ENCODE measurements at regions not wholly inside any gene's neighbourhood (a gene's known extent, or its start where the extent isn't known, plus 50 kb on each side); places are given as distances from the start of the nearest gene placed in this dataset.

DNA sequence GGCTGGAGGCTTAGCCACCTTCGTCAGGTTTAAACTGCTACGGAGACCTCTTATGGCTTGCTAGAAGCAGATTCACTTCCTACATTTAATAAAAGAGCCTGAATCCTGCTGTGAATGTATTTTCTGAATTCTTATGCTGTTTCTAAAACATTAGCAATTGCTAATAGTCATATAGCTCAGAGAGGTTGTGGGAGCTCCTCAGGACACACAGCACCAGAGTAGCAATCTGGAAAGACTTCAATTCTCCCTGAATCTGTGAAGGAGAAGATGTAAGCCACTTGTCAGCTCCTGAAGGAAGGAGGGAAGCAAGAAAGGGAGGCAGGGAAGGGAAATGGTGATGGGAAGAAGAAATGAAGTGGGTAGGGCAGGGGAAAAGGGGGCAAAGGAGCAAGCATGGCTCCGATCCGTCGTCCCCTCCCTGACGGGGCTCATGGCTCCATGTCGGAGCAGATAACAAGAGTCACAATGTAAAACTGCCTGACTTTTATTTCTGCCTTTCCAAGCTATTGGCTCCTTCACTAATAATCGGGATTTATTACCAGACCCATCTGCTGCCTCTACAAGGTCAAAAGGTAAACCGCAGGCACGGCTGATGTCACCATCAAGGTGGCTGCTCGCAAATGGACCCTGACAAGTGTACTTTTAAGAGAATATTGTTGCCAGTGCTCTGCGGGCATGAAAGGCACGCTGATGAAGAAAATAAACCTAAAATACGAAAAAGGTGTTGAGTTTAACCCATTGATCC, 656.0 kb upstream of the SALL3 start:
- no peak overlapping the region for H3K27ac ChIP-seq (ENCODE audit: low read length, poor library complexity, severe bottlenecking)
- H3K9me3 ChIP-seq (ENCODE audit: control insufficient read depth, low read length), result no peaks in the 10 kb centered on the region
- H2BK12ac ChIP-seq (ENCODE audit: low read length in 2 of 2), result no peak overlapping the region
- no peak overlapping the region for H4K91ac ChIP-seq (ENCODE audit: low read length)
- no peak overlapping the region for H3K4me2 ChIP-seq (ENCODE audit: low read length, poor library complexity, severe bottlenecking)
- H4K8ac ChIP-seq (ENCODE audit: low read length), result no peak overlapping the region
- H3K18ac ChIP-seq (ENCODE audit: low read depth in 1 of 2, low read length in 2 of 2), result no peak overlapping the region
- H2BK15ac ChIP-seq (ENCODE audit: low read depth, poor library complexity, severe bottlenecking), result no peak overlapping the region
- H2BK120ac ChIP-seq (ENCODE audit: low read depth, low read length), result no peak overlapping the region
- DNase-seq, result no peak
- H3K27me3 ChIP-seq (ENCODE audit: control insufficient read depth in 1 of 2, insufficient read depth in 1 of 2, low read length in 2 of 2), result no peaks in the 10 kb centered on the region
- WGBS, result 78% methylated on average over 13 of the region's 14 CpGs
- H3K4me1 ChIP-seq (ENCODE audit: control insufficient read depth, insufficient read depth, low read depth, low read length), result no peaks in the 10 kb centered on the region
- no peaks in the 10 kb centered on the region for H3K79me1 ChIP-seq (replicated peaks; ENCODE audit: low read length, poor library complexity, severe bottlenecking)
- no peak overlapping the region for H2AK5ac ChIP-seq (ENCODE audit: low read length, severe bottlenecking)
- no peak overlapping the region for H3K9ac ChIP-seq (ENCODE audit: low read length)
- H3K14ac ChIP-seq (ENCODE audit: low read length in 2 of 2), result no peak overlapping the region
- no peaks in the 10 kb centered on the region for H3K36me3 ChIP-seq (ENCODE audit: control insufficient read depth in 1 of 2, insufficient read depth in 2 of 2, low read depth in 1 of 2, low read length in 2 of 2)
- no peak overlapping the region for H2AFZ ChIP-seq (ENCODE audit: low read depth, low read length)
- no peak overlapping the region for H2BK5ac ChIP-seq (ENCODE audit: low read depth, low read length, poor library complexity, severe bottlenecking)
- H3K4ac ChIP-seq (ENCODE audit: low read depth in 1 of 2, low read length in 2 of 2), result no peak overlapping the region
- H3K4me3 ChIP-seq (ENCODE audit: insufficient read depth in 1 of 2, low read depth in 1 of 2, low read length in 2 of 2), result no peak overlapping the region
- H3K23ac ChIP-seq (ENCODE audit: low read length in 2 of 2), result no peak overlapping the region

DNA sequence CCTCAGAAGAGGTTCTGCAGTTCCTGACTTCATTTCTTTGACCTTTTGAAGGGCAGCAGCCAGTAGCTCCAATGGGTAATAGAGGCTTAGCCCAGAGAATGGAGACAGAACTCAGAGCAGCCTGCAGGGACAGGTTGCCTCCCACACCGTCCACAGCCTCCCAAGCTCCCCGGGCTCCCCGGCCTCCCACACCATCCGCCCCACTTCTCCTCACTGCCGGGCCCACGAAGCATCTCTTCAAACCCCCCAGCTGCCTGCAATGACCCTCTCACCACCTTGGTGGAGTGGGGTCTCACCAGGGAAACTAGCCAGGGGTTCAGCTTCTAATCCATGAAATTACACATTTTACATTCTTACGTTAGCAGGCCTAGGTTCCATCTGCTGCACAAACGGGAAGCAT, 652.0 kb upstream of the SALL3 start:
- WGBS, result 86% methylated on average over 8 of the region's 8 CpGs
- no peak overlapping the region for H3K18ac ChIP-seq (ENCODE audit: low read depth in 1 of 2, low read length in 2 of 2)
- no peak overlapping the region for H2BK5ac ChIP-seq (ENCODE audit: low read depth, low read length, poor library complexity, severe bottlenecking)
- no peak overlapping the region for H3K23ac ChIP-seq (ENCODE audit: low read length in 2 of 2)
- H3K14ac ChIP-seq (ENCODE audit: low read length in 2 of 2), result no peak overlapping the region
- no peak overlapping the region for H2BK120ac ChIP-seq (ENCODE audit: low read depth, low read length)
- no peak for DNase-seq
- no peak overlapping the region for H3K27ac ChIP-seq (ENCODE audit: low read length, poor library complexity, severe bottlenecking)
- no peak overlapping the region for H3K4me3 ChIP-seq (ENCODE audit: insufficient read depth in 1 of 2, low read depth in 1 of 2, low read length in 2 of 2)
- H3K9ac ChIP-seq (ENCODE audit: low read length), result no peak overlapping the region
- no peak overlapping the region for H2AK5ac ChIP-seq (ENCODE audit: low read length, severe bottlenecking)
- H4K8ac ChIP-seq (ENCODE audit: low read length), result no peak overlapping the region
- H3K9me3 ChIP-seq (ENCODE audit: control insufficient read depth, low read length), result no peaks in the 10 kb centered on the region
- H3K79me1 ChIP-seq (replicated peaks; ENCODE audit: low read length, poor library complexity, severe bottlenecking), result no peaks in the 10 kb centered on the region
- H3K4me2 ChIP-seq (ENCODE audit: low read length, poor library complexity, severe bottlenecking), result no peak overlapping the region
- H3K36me3 ChIP-seq (ENCODE audit: control insufficient read depth in 1 of 2, insufficient read depth in 2 of 2, low read depth in 1 of 2, low read length in 2 of 2), result no peaks in the 10 kb centered on the region
- no peak overlapping the region for H3K4ac ChIP-seq (ENCODE audit: low read depth in 1 of 2, low read length in 2 of 2)
- no peaks in the 10 kb centered on the region for H3K27me3 ChIP-seq (ENCODE audit: control insufficient read depth in 1 of 2, insufficient read depth in 1 of 2, low read length in 2 of 2)
- no peak overlapping the region for H2BK15ac ChIP-seq (ENCODE audit: low read depth, poor library complexity, severe bottlenecking)
- no peak overlapping the region for H4K91ac ChIP-seq (ENCODE audit: low read length)
- no peaks in the 10 kb centered on the region for H3K4me1 ChIP-seq (ENCODE audit: control insufficient read depth, insufficient read depth, low read depth, low read length)
- no peak overlapping the region for H2BK12ac ChIP-seq (ENCODE audit: low read length in 2 of 2)
- H2AFZ ChIP-seq (ENCODE audit: low read depth, low read length), result no peak overlapping the region

GRCh38 chr18:78330766-78331165, 648.9 kb upstream of the SALL3 start:
- WGBS, result 71% methylated on average over 9 of the region's 10 CpGs
- Histone ChIP-seq H3K9ac (ENCODE audit: low read length) (no peak overlapping the region), H3K4ac (ENCODE audit: low read depth in 1 of 2, low read length in 2 of 2) (no peak overlapping the region), H2BK120ac (ENCODE audit: low read depth, low read length) (no peak overlapping the region), H3K14ac (ENCODE audit: low read length in 2 of 2) (no peak overlapping the region), H2BK15ac (ENCODE audit: low read depth, poor library complexity, severe bottlenecking) (no peak overlapping the region), H3K18ac (ENCODE audit: low read depth in 1 of 2, low read length in 2 of 2) (no peak overlapping the region), H3K79me1 (replicated peaks; ENCODE audit: low read length, poor library complexity, severe bottlenecking) (no peaks in the 10 kb centered on the region), H3K23ac (ENCODE audit: low read length in 2 of 2) (no peak overlapping the region), H2AFZ (ENCODE audit: low read depth, low read length) (no peak overlapping the region), H4K8ac (ENCODE audit: low read length) (no peak overlapping the region), H3K4me3 (ENCODE audit: insufficient read depth in 1 of 2, low read depth in 1 of 2, low read length in 2 of 2) (no peak overlapping the region), H3K27ac (ENCODE audit: low read length, poor library complexity, severe bottlenecking) (no peak overlapping the region), H2BK5ac (ENCODE audit: low read depth, low read length, poor library complexity, severe bottlenecking) (no peak overlapping the region), H3K27me3 (ENCODE audit: control insufficient read depth in 1 of 2, insufficient read depth in 1 of 2, low read length in 2 of 2) (no peaks in the 10 kb centered on the region), H3K9me3 (ENCODE audit: control insufficient read depth, low read length) (no peaks in the 10 kb centered on the region), H4K91ac (ENCODE audit: low read length) (no peak overlapping the region), H3K36me3 (ENCODE audit: control insufficient read depth in 1 of 2, insufficient read depth in 2 of 2, low read depth in 1 of 2, low read length in 2 of 2) (no peaks in the 10 kb centered on the region), H2AK5ac (ENCODE audit: low read length, severe bottlenecking) (no peak overlapping the region), H3K4me1 (ENCODE audit: control insufficient read depth, insufficient read depth, low read depth, low read length) (no peaks in the 10 kb centered on the region), H3K4me2 (ENCODE audit: low read length, poor library complexity, severe bottlenecking) (no peak overlapping the region), H2BK12ac (ENCODE audit: low read length in 2 of 2) (no peak overlapping the region)
- no peak for DNase-seq

GRCh38 chr18:78352910-78353309, 626.7 kb upstream of the SALL3 start:
- Histone ChIP-seq H2AK5ac (ENCODE audit: low read length, severe bottlenecking) (no peak overlapping the region), H3K23ac (ENCODE audit: low read length in 2 of 2) (no peak overlapping the region), H3K27ac (ENCODE audit: low read length, poor library complexity, severe bottlenecking) (no peak overlapping the region), H2BK120ac (ENCODE audit: low read depth, low read length) (no peak overlapping the region), H2AFZ (ENCODE audit: low read depth, low read length) (no peak overlapping the region), H2BK12ac (ENCODE audit: low read length in 2 of 2) (no peak overlapping the region), H3K18ac (ENCODE audit: low read depth in 1 of 2, low read length in 2 of 2) (no peak overlapping the region), H3K4ac (ENCODE audit: low read depth in 1 of 2, low read length in 2 of 2) (no peak overlapping the region), H4K8ac (ENCODE audit: low read length) (no peak overlapping the region), H4K91ac (ENCODE audit: low read length) (no peak overlapping the region), H3K27me3 (ENCODE audit: control insufficient read depth in 1 of 2, insufficient read depth in 1 of 2, low read length in 2 of 2) (no peaks in the 10 kb centered on the region), H2BK5ac (ENCODE audit: low read depth, low read length, poor library complexity, severe bottlenecking) (no peak overlapping the region), H3K4me1 (ENCODE audit: control insufficient read depth, insufficient read depth, low read depth, low read length) (no peaks in the 10 kb centered on the region), H2BK15ac (ENCODE audit: low read depth, poor library complexity, severe bottlenecking) (no peak overlapping the region), H3K14ac (ENCODE audit: low read length in 2 of 2) (no peak overlapping the region), H3K4me3 (ENCODE audit: insufficient read depth in 1 of 2, low read depth in 1 of 2, low read length in 2 of 2) (no peak overlapping the region), H3K4me2 (ENCODE audit: low read length, poor library complexity, severe bottlenecking) (no peak overlapping the region), H3K9ac (ENCODE audit: low read length) (no peak overlapping the region), H3K36me3 (ENCODE audit: control insufficient read depth in 1 of 2, insufficient read depth in 2 of 2, low read depth in 1 of 2, low read length in 2 of 2) (no peaks in the 10 kb centered on the region), H3K9me3 (ENCODE audit: control insufficient read depth, low read length) (peaks cover 7% of the 10 kb centered on the region), H3K79me1 (replicated peaks; ENCODE audit: low read length, poor library complexity, severe bottlenecking) (no peaks in the 10 kb centered on the region)
- 44% methylated on average over 5 of the region's 6 CpGs for WGBS
- DNase-seq, result no peak

All from mesenchymal stem cell (in vitro differentiated cells and primary cell).